ENCODE measurements at regions not wholly inside any gene's neighbourhood (a gene's known extent, or its start where the extent isn't known, plus 50 kb on each side); places are given as distances from the start of the nearest gene placed in this dataset.

DNA sequence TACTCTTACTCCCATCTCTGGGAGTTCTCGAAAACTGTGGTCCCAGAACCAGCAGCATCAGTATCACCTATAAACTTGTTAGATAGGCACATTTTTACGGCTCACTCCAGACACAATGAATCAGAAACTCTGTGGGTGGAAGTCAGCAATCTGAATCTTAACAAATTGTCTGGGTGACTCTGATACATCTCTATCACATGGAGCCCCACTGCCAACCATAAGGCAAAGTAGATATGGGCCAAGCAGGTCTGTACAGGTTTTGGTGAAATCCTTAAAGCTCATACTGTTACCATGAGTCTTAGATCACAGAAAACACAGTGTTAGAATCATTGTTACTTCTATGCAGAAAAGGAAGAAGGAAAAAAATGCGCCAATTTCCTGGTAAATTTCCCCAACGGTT lies 122.5 kb upstream of the HCCS start:
- TF ChIP-seq, protein P1, sequence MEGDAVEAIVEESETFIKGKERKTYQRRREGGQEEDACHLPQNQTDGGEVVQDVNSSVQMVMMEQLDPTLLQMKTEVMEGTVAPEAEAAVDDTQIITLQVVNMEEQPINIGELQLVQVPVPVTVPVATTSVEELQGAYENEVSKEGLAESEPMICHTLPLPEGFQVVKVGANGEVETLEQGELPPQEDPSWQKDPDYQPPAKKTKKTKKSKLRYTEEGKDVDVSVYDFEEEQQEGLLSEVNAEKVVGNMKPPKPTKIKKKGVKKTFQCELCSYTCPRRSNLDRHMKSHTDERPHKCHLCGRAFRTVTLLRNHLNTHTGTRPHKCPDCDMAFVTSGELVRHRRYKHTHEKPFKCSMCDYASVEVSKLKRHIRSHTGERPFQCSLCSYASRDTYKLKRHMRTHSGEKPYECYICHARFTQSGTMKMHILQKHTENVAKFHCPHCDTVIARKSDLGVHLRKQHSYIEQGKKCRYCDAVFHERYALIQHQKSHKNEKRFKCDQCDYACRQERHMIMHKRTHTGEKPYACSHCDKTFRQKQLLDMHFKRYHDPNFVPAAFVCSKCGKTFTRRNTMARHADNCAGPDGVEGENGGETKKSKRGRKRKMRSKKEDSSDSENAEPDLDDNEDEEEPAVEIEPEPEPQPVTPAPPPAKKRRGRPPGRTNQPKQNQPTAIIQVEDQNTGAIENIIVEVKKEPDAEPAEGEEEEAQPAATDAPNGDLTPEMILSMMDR (IDR thresholded peaks at IDR 0.05): no peak
- no peak for TF ChIP-seq POLR2A (IDR thresholded peaks at IDR 0.05)

Measured in gastroesophageal sphincter (tissue), 3 donors.